GM23338 (cell line): ENCODE measurements at regions not wholly inside any gene's neighbourhood (a gene's known extent, or its start where the extent isn't known, plus 50 kb on each side); places are given as distances from the start of the nearest gene placed in this dataset.

Experiments
- ATAC-seq: fragments of 200-7000 bp; cut with Tn5 transposase; 3 replicates; pipeline ENCODE4 v1.9.1; 2020
- DNase-seq: peaks from one replicate; pipeline ENCODE4 v3.0.0-alpha.2; 2015; ENCODE audit warnings: low spot score
- H2AFZ ChIP-seq: fragments of 200-600 bp; sonication (generic); 2 replicates; pipeline ENCODE4 v1.8.0; 2016; ENCODE audit warnings: antibody characterized with exemption, mild to moderate bottlenecking, moderate library complexity
- H3F3A ChIP-seq: fragments of 200-600 bp; sonication (generic); replicated peaks from 2 replicates; pipeline ENCODE4 v1.8.0; 2017; ENCODE audit warnings: antibody characterized with exemption, mixed run types, low read depth
- H3K27ac ChIP-seq: fragments of 200-600 bp; sonication (generic); 2 replicates; pipeline ENCODE4 v1.6.1; 2016; ENCODE audit warnings: low read depth
- H3K27me3 ChIP-seq: fragments of 200-600 bp; sonication (generic); 2 replicates; pipeline ENCODE4 v1.8.0; 2016; ENCODE audit warnings: mild to moderate bottlenecking, mixed run types, moderate library complexity; ENCODE audit not compliant: insufficient read depth
- H3K36me3 ChIP-seq: fragments of 200-600 bp; sonication (generic); 2 replicates; pipeline ENCODE4 v1.8.0; 2016; ENCODE audit warnings: mild to moderate bottlenecking; ENCODE audit not compliant: insufficient read depth
- H3K4me1 ChIP-seq: fragments of 200-600 bp; sonication (generic); 2 replicates; pipeline ENCODE4 v1.8.0; 2016; ENCODE audit warnings: mild to moderate bottlenecking, moderate library complexity; ENCODE audit not compliant: insufficient read depth
- H3K4me2 ChIP-seq: fragments of 200-600 bp; sonication (generic); 2 replicates; pipeline ENCODE4 v1.7.1; 2017; ENCODE audit warnings: mixed run types
- H3K4me3 ChIP-seq: fragments of 200-600 bp; sonication (generic); 2 replicates; pipeline ENCODE4 v1.6.1; 2016; ENCODE audit warnings: mixed run types
- H3K79me2 ChIP-seq: fragments of 200-600 bp; sonication (generic); replicated peaks from 2 replicates; pipeline ENCODE4 v1.8.0; 2017; ENCODE audit warnings: mild to moderate bottlenecking; ENCODE audit not compliant: insufficient read depth
- H3K9me2 ChIP-seq: fragments of 200-600 bp; sonication (generic); 2 replicates; pipeline ENCODE4 v1.8.0; 2017; ENCODE audit not compliant: insufficient read depth
- H4K20me1 ChIP-seq: fragments of 200-600 bp; sonication (generic); replicated peaks from 2 replicates; pipeline ENCODE4 v1.8.0; 2017; ENCODE audit warnings: mild to moderate bottlenecking; ENCODE audit not compliant: insufficient read depth
- H3K27ac Mint-ChIP-seq: 2 replicates; pipeline ENCODE4 v1.8.0; 2020; ENCODE audit warnings: inconsistent platforms, mild to moderate bottlenecking, moderate library complexity, mixed read lengths
- H3K27me3 Mint-ChIP-seq: 3 replicates; pipeline ENCODE4 v1.8.0; 2022; ENCODE audit warnings: low read depth, mild to moderate bottlenecking, moderate library complexity, mixed read lengths, inconsistent platforms; ENCODE audit not compliant: insufficient read depth, poor library complexity
- H3K36me3 Mint-ChIP-seq: 3 replicates; pipeline ENCODE4 v1.8.0; 2021; ENCODE audit warnings: low read depth, mild to moderate bottlenecking, inconsistent platforms, moderate library complexity, mixed read lengths
- H3K4me1 Mint-ChIP-seq: 3 replicates; pipeline ENCODE4 v1.8.0; 2020; ENCODE audit warnings: mild to moderate bottlenecking, inconsistent platforms, mixed read lengths
- H3K4me3 Mint-ChIP-seq: 3 replicates; pipeline ENCODE4 v1.8.0; 2021; ENCODE audit warnings: moderate library complexity, mild to moderate bottlenecking, inconsistent platforms, mixed read lengths
- H3K9me3 Mint-ChIP-seq: 3 replicates; pipeline ENCODE4 v1.8.0; 2020; ENCODE audit warnings: moderate library complexity, mild to moderate bottlenecking, inconsistent platforms, mixed read lengths
- CREB1 ChIP-seq: fragments of 250-450 bp; sonication (Bioruptor Pico); IDR thresholded peaks from 2 replicates; pipeline ENCODE4 v1.5.0; 2020; ENCODE audit warnings: low read depth, mild to moderate bottlenecking, moderate library complexity
- EZH2 ChIP-seq: fragments of 200-600 bp; sonication (generic); IDR thresholded peaks from one replicate; pipeline ENCODE4 v1.8.0; 2017; ENCODE audit warnings: antibody characterized with exemption, mild to moderate bottlenecking, low read depth; ENCODE audit not compliant: unreplicated experiment
- EZH2phosphoT487 ChIP-seq: fragments of 200-600 bp; sonication (generic); IDR thresholded peaks from one replicate; pipeline ENCODE4 v1.8.1; 2018; ENCODE audit warnings: antibody characterized with exemption; ENCODE audit not compliant: unreplicated experiment
- JUNB ChIP-seq: IDR thresholded peaks from one replicate; pipeline ENCODE4 v1.6.1; 2016; ENCODE audit warnings: antibody characterized with exemption; ENCODE audit not compliant: unreplicated experiment
- NANOG ChIP-seq: IDR thresholded peaks from 2 replicates; pipeline ENCODE4 v1.6.1; 2016; ENCODE audit warnings: antibody characterized with exemption, borderline replicate concordance
- POLR2AphosphoS5 ChIP-seq: IDR thresholded peaks from 2 replicates; pipeline ENCODE4 v1.6.1; 2016; ENCODE audit warnings: antibody characterized with exemption, low read depth
- STAT1 ChIP-seq: IDR thresholded peaks from one replicate; pipeline ENCODE4 v1.6.1; 2016; ENCODE audit warnings: antibody characterized with exemption; ENCODE audit not compliant: unreplicated experiment
- ZNF114 ChIP-seq: fragments of 250-450 bp; sonication (Bioruptor Pico); IDR thresholded peaks from 2 replicates; pipeline ENCODE4 v1.5.0; 2020; ENCODE audit warnings: mild to moderate bottlenecking, moderate library complexity
- ZNF331 ChIP-seq: fragments of 250-450 bp; sonication (Bioruptor Pico); IDR thresholded peaks from 2 replicates; pipeline ENCODE4 v1.5.0; 2020; ENCODE audit warnings: low read depth, mild to moderate bottlenecking, moderate library complexity
- ZNF462 ChIP-seq: fragments of 250-450 bp; sonication (Bioruptor Pico); IDR thresholded peaks from 2 replicates; pipeline ENCODE4 v1.5.0; 2020; ENCODE audit warnings: mild to moderate bottlenecking, moderate library complexity
- TF ChIP-seq, protein P1 (sequence below): IDR thresholded peaks from 2 replicates; pipeline ENCODE4 v1.6.1; 2016; ENCODE audit warnings: antibody characterized with exemption
- TF ChIP-seq, protein P2 (sequence below): IDR thresholded peaks from one replicate; pipeline ENCODE4 v1.6.1; 2018; ENCODE audit warnings: antibody characterized with exemption; ENCODE audit not compliant: unreplicated experiment
- TF ChIP-seq, protein P3 (sequence below), 2 experiments: fragments of 200-600 bp in 1 of 2; sonication (generic) in 1 of 2; conservative IDR thresholded peaks; 2 replicates each; pipeline versions ENCODE4 v1.5.1 to v1.6.1; 2016 to 2017; ENCODE audit warnings: antibody characterized with exemption in 2 of 2, low read depth in 2 of 2, mild to moderate bottlenecking in 2 of 2, moderate library complexity in 1 of 2

DNA sequence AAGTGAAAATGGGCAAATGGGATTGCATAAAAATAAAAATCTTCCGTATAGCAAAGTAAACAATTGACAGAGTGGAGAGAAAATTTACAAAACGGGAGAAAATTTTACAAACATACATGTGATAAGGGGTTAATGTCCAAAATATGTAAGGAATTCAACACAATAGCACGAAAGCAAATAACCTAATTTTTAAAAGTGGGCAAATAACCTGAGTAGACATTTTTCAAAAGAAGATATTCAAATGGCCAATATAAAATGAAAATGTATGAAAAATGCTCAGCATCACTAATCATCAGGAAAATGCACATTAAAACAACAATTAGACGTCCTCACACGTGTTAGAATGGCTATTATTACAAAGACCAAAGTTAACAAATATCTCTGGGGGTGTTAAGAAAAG is 441.5 kb downstream of the HTR1B start:
- no peaks in the 10 kb centered on the region for H3K36me3 Mint-ChIP-seq
- no peaks in the 10 kb centered on the region for H3F3A ChIP-seq
- no peaks in the 10 kb centered on the region for H3K9me3 Mint-ChIP-seq
- ATAC-seq, result no peak
- no peaks in the 10 kb centered on the region for H3K4me1 ChIP-seq
- no peak overlapping the region for H3K4me3 ChIP-seq
- no peaks in the 10 kb centered on the region for H3K27me3 Mint-ChIP-seq
- no peak for DNase-seq
- no peak overlapping the region for H3K27ac ChIP-seq
- 0 out of 2 replicates have a peak overlapping the region, but pooled peaks have one; percentile 15 for H3K27ac Mint-ChIP-seq
- no peaks in the 10 kb centered on the region for H4K20me1 ChIP-seq
- no peaks in the 10 kb centered on the region for H3K79me2 ChIP-seq
- H3K4me2 ChIP-seq, result no peak overlapping the region
- no peak overlapping the region for H2AFZ ChIP-seq
- H3K4me1 Mint-ChIP-seq, result no peaks in the 10 kb centered on the region
- TF ChIP-seq ZNF114 (CRISPR knock-in tag), result no peak
- no peak for TF ChIP-seq CREB1 (CRISPR knock-in tag)
- no peak for TF ChIP-seq STAT1
- TF ChIP-seq POLR2AphosphoS5, result no peak
- TF ChIP-seq EZH2phosphoT487, result no peak
- no peak for TF ChIP-seq ZNF462 (CRISPR knock-in tag)
- TF ChIP-seq, protein P1, sequence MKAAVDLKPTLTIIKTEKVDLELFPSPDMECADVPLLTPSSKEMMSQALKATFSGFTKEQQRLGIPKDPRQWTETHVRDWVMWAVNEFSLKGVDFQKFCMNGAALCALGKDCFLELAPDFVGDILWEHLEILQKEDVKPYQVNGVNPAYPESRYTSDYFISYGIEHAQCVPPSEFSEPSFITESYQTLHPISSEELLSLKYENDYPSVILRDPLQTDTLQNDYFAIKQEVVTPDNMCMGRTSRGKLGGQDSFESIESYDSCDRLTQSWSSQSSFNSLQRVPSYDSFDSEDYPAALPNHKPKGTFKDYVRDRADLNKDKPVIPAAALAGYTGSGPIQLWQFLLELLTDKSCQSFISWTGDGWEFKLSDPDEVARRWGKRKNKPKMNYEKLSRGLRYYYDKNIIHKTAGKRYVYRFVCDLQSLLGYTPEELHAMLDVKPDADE, result no peak
- TF ChIP-seq, protein P2, sequence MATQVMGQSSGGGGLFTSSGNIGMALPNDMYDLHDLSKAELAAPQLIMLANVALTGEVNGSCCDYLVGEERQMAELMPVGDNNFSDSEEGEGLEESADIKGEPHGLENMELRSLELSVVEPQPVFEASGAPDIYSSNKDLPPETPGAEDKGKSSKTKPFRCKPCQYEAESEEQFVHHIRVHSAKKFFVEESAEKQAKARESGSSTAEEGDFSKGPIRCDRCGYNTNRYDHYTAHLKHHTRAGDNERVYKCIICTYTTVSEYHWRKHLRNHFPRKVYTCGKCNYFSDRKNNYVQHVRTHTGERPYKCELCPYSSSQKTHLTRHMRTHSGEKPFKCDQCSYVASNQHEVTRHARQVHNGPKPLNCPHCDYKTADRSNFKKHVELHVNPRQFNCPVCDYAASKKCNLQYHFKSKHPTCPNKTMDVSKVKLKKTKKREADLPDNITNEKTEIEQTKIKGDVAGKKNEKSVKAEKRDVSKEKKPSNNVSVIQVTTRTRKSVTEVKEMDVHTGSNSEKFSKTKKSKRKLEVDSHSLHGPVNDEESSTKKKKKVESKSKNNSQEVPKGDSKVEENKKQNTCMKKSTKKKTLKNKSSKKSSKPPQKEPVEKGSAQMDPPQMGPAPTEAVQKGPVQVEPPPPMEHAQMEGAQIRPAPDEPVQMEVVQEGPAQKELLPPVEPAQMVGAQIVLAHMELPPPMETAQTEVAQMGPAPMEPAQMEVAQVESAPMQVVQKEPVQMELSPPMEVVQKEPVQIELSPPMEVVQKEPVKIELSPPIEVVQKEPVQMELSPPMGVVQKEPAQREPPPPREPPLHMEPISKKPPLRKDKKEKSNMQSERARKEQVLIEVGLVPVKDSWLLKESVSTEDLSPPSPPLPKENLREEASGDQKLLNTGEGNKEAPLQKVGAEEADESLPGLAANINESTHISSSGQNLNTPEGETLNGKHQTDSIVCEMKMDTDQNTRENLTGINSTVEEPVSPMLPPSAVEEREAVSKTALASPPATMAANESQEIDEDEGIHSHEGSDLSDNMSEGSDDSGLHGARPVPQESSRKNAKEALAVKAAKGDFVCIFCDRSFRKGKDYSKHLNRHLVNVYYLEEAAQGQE, result no peak
- TF ChIP-seq, protein P3, sequence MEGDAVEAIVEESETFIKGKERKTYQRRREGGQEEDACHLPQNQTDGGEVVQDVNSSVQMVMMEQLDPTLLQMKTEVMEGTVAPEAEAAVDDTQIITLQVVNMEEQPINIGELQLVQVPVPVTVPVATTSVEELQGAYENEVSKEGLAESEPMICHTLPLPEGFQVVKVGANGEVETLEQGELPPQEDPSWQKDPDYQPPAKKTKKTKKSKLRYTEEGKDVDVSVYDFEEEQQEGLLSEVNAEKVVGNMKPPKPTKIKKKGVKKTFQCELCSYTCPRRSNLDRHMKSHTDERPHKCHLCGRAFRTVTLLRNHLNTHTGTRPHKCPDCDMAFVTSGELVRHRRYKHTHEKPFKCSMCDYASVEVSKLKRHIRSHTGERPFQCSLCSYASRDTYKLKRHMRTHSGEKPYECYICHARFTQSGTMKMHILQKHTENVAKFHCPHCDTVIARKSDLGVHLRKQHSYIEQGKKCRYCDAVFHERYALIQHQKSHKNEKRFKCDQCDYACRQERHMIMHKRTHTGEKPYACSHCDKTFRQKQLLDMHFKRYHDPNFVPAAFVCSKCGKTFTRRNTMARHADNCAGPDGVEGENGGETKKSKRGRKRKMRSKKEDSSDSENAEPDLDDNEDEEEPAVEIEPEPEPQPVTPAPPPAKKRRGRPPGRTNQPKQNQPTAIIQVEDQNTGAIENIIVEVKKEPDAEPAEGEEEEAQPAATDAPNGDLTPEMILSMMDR (conservative IDR thresholded peaks at IDR 0.05; ENCODE audit: low read depth in 2 of 2), result no peak
- no peak for TF ChIP-seq ZNF331 (CRISPR knock-in tag)
- TF ChIP-seq JUNB, result no peak
- no peak for TF ChIP-seq NANOG
- TF ChIP-seq EZH2, result no peak
- no peaks in the 10 kb centered on the region for H3K9me2 ChIP-seq
- H3K4me3 Mint-ChIP-seq, result no peak overlapping the region
- H3K36me3 ChIP-seq, result no peaks in the 10 kb centered on the region
- H3K27me3 ChIP-seq, result no peaks in the 10 kb centered on the region
